CD4-positive, alpha-beta T cell treated with Interleukin-4 for 4 hours (primary cell): ENCODE measurements at regions not wholly inside any gene's neighbourhood (a gene's known extent, or its start where the extent isn't known, plus 50 kb on each side); places are given as distances from the start of the nearest gene placed in this dataset.

Experiments
- DNase-seq: peaks from one replicate; pipeline ENCODE4 v3.0.0-alpha.2; 2020

- peak; percentile 10 for DNase-seq
These were observed 220.1 kb downstream of the HAUS1 start for GRCh38 chr18:46324087-46324955.

- DNase-seq = no peak
These were observed 221.7 kb downstream of the HAUS1 start for GRCh38 chr18:46325895-46326294.

- no peak for DNase-seq
These were observed 225.6 kb downstream of the HAUS1 start for GRCh38 chr18:46329736-46330246.

- DNase-seq = no peak
These were observed 227.1 kb downstream of the HAUS1 start for GRCh38 chr18:46331316-46331715.

- DNase-seq = no peak
These were observed 228.2 kb downstream of the HAUS1 start for GRCh38 chr18:46332286-46332801.

GRCh38 chr18:46332921-46333341, 228.7 kb downstream of the HAUS1 start:
- DNase-seq = no peak

GRCh38 chr18:46333431-46334135, 229.4 kb downstream of the HAUS1 start:
- DNase-seq = no peak

GRCh38 chr18:46334868-46335281, 230.7 kb downstream of the HAUS1 start:
- DNase-seq = no peak

- no peak for DNase-seq
These were observed 231.4 kb downstream of the HAUS1 start for GRCh38 chr18:46335534-46336101.

GRCh38 chr18:46336278-46337111, 232.3 kb downstream of the HAUS1 start:
- DNase-seq = no peak

GRCh38 chr18:46337271-46337670, 233.1 kb downstream of the HAUS1 start:
- no peak for DNase-seq

GRCh38 chr18:46338205-46338604, 234.0 kb downstream of the HAUS1 start:
- DNase-seq = no peak

- no peak for DNase-seq
These were observed 234.6 kb downstream of the HAUS1 start for GRCh38 chr18:46338766-46339165.

GRCh38 chr18:46340716-46341115, 236.5 kb downstream of the HAUS1 start:
- no peak for DNase-seq

- DNase-seq = no peak
These were observed 237.9 kb downstream of the HAUS1 start for GRCh38 chr18:46341986-46342525.

GRCh38 chr18:46343456-46343855, 239.3 kb downstream of the HAUS1 start:
- no peak for DNase-seq

- DNase-seq = peak; percentile 46
These were observed 239.8 kb downstream of the HAUS1 start for GRCh38 chr18:46343931-46344372.

- no peak for DNase-seq
These were observed 240.4 kb downstream of the HAUS1 start for GRCh38 chr18:46344416-46345180.

- no peak for DNase-seq
These were observed 240.9 kb downstream of the HAUS1 start for GRCh38 chr18:46345181-46345465.

GRCh38 chr18:46346213-46346612, 242.0 kb downstream of the HAUS1 start:
- DNase-seq = no peak

GRCh38 chr18:46346896-46347630, 242.9 kb downstream of the HAUS1 start:
- DNase-seq = no peak
